KMS-11 (cell line): ENCODE measurements at regions not wholly inside any gene's neighbourhood (a gene's known extent, or its start where the extent isn't known, plus 50 kb on each side); places are given as distances from the start of the nearest gene placed in this dataset.

ENCODE experiments used
- H2AFZ ChIP-seq: fragments of 200-600 bp; sonication (generic); 2 replicates; pipeline ENCODE4 v1.6.1; 2016; ENCODE audit warnings: antibody characterized with exemption, mixed run types, low read depth
- H3K27ac ChIP-seq: fragments of 200-600 bp; sonication (generic); 2 replicates; pipeline ENCODE4 v1.6.1; 2016; ENCODE audit warnings: mild to moderate bottlenecking, mixed run types
- H3K27me3 ChIP-seq: fragments of 200-600 bp; sonication (generic); 2 replicates; pipeline ENCODE4 v1.6.1; 2017; ENCODE audit warnings: mild to moderate bottlenecking, low read depth, mixed run types, moderate library complexity; ENCODE audit not compliant: insufficient read depth
- H3K36me3 ChIP-seq: fragments of 200-600 bp; sonication (generic); 2 replicates; pipeline ENCODE4 v1.6.1; 2017; ENCODE audit warnings: mild to moderate bottlenecking, mixed run types; ENCODE audit not compliant: insufficient read depth
- H3K4me1 ChIP-seq: fragments of 200-600 bp; sonication (generic); 2 replicates; pipeline ENCODE4 v1.6.1; 2016; ENCODE audit warnings: mild to moderate bottlenecking, low read depth, mixed run types; ENCODE audit not compliant: poor library complexity, severe bottlenecking
- H3K4me2 ChIP-seq: fragments of 200-600 bp; sonication (generic); 2 replicates; pipeline ENCODE4 v1.7.0; 2016; ENCODE audit warnings: mild to moderate bottlenecking, mixed run types
- H3K4me3 ChIP-seq: fragments of 200-600 bp; sonication (generic); IDR thresholded peaks from 2 replicates; pipeline ENCODE4 v1.6.1; 2017; ENCODE audit warnings: low read depth, low read length, mixed read lengths; ENCODE audit not compliant: insufficient read depth
- H3K79me2 ChIP-seq: fragments of 200-600 bp; sonication (generic); 2 replicates; pipeline ENCODE4 v1.6.1; 2016; ENCODE audit warnings: low read depth, mixed run types; ENCODE audit not compliant: insufficient read depth
- H3K9ac ChIP-seq: fragments of 200-600 bp; sonication (generic); 2 replicates; pipeline ENCODE4 v1.6.1; 2016; ENCODE audit warnings: mild to moderate bottlenecking, mixed run types
- H4K20me1 ChIP-seq: fragments of 200-600 bp; sonication (generic); 2 replicates; pipeline ENCODE4 v1.6.1; 2016; ENCODE audit warnings: mild to moderate bottlenecking, mixed run types; ENCODE audit not compliant: insufficient read depth
- CTCF ChIP-seq: fragments of 200-600 bp; sonication (generic); conservative IDR thresholded peaks from 2 replicates; pipeline ENCODE4 v1.6.1; 2017; ENCODE audit warnings: low read depth, mild to moderate bottlenecking, antibody characterized with exemption, low read length, moderate library complexity, mixed read lengths

GRCh38 chr20:17873410-17874270, 95.0 kb downstream of the SNX5 start:
- no peak for TF ChIP-seq CTCF
- Histone ChIP-seq H3K9ac (no peak overlapping the region), H3K4me2 (no peak overlapping the region), H4K20me1 (no peaks in the 10 kb centered on the region), H3K4me3 (no peak overlapping the region), H2AFZ (no peak overlapping the region), H3K27me3 (no peaks in the 10 kb centered on the region), H3K36me3 (no peaks in the 10 kb centered on the region), H3K79me2 (no peaks in the 10 kb centered on the region), H3K4me1 (peaks cover 1% of the 10 kb centered on the region), H3K27ac (no peak overlapping the region)

- Histone ChIP-seq H3K4me3 (no peak overlapping the region), H3K4me2 (no peak overlapping the region), H4K20me1 (no peaks in the 10 kb centered on the region), H3K4me1 (no peaks in the 10 kb centered on the region), H3K79me2 (no peaks in the 10 kb centered on the region), H3K27ac (no peak overlapping the region), H2AFZ (no peak overlapping the region), H3K36me3 (no peaks in the 10 kb centered on the region), H3K9ac (no peak overlapping the region), H3K27me3 (no peaks in the 10 kb centered on the region)
- TF ChIP-seq CTCF, result no peak
These were observed 95.6 kb downstream of the SNX5 start for GRCh38 chr20:17872959-17873358.

GRCh38 chr20:17872434-17872833, 96.2 kb downstream of the SNX5 start:
- TF ChIP-seq CTCF, result no peak
- Histone ChIP-seq H3K79me2 (no peaks in the 10 kb centered on the region), H3K27ac (no peak overlapping the region), H3K4me1 (no peaks in the 10 kb centered on the region), H4K20me1 (no peaks in the 10 kb centered on the region), H3K27me3 (no peaks in the 10 kb centered on the region), H3K9ac (no peak overlapping the region), H3K36me3 (no peaks in the 10 kb centered on the region), H2AFZ (no peak overlapping the region), H3K4me2 (no peak overlapping the region), H3K4me3 (no peak overlapping the region)

GRCh38 chr20:17871886-17872285, 96.7 kb downstream of the SNX5 start:
- H3K36me3 ChIP-seq, result no peaks in the 10 kb centered on the region
- H3K4me2 ChIP-seq, result no peak overlapping the region
- no peak overlapping the region for H2AFZ ChIP-seq
- H3K27me3 ChIP-seq, result no peaks in the 10 kb centered on the region
- no peak for TF ChIP-seq CTCF
- no peaks in the 10 kb centered on the region for H4K20me1 ChIP-seq
- no peak overlapping the region for H3K27ac ChIP-seq
- H3K4me3 ChIP-seq, result no peak overlapping the region
- H3K4me1 ChIP-seq, result no peaks in the 10 kb centered on the region
- no peak overlapping the region for H3K9ac ChIP-seq
- H3K79me2 ChIP-seq, result no peaks in the 10 kb centered on the region
